ENCODE measurements at regions not wholly inside any gene's neighbourhood (a gene's known extent, or its start where the extent isn't known, plus 50 kb on each side); places are given as distances from the start of the nearest gene placed in this dataset.

DNA sequence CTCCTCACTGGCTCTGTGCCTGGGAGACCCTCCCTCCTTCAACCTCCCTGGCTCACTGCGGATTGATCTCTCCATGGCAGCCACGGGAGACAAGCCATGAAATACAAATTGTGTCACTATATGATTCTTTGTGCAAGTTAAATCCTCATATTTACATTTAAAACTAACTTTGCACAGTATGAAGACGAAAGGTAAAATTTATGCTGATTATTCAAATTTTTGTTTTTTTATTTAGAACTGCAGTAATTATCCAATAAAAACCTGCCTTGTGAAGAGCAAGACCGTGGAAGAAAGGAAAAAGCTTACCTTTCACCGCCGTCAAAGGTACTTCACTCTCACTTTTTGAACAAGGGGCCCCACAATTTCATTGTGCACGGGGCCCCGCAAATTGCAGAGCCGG is 436.9 kb downstream of the EIPR1 start (continued):
- TF ChIP-seq, protein P1, sequence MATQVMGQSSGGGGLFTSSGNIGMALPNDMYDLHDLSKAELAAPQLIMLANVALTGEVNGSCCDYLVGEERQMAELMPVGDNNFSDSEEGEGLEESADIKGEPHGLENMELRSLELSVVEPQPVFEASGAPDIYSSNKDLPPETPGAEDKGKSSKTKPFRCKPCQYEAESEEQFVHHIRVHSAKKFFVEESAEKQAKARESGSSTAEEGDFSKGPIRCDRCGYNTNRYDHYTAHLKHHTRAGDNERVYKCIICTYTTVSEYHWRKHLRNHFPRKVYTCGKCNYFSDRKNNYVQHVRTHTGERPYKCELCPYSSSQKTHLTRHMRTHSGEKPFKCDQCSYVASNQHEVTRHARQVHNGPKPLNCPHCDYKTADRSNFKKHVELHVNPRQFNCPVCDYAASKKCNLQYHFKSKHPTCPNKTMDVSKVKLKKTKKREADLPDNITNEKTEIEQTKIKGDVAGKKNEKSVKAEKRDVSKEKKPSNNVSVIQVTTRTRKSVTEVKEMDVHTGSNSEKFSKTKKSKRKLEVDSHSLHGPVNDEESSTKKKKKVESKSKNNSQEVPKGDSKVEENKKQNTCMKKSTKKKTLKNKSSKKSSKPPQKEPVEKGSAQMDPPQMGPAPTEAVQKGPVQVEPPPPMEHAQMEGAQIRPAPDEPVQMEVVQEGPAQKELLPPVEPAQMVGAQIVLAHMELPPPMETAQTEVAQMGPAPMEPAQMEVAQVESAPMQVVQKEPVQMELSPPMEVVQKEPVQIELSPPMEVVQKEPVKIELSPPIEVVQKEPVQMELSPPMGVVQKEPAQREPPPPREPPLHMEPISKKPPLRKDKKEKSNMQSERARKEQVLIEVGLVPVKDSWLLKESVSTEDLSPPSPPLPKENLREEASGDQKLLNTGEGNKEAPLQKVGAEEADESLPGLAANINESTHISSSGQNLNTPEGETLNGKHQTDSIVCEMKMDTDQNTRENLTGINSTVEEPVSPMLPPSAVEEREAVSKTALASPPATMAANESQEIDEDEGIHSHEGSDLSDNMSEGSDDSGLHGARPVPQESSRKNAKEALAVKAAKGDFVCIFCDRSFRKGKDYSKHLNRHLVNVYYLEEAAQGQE (IDR thresholded peaks at IDR 0.05; ENCODE audit: low read depth, low read length) = no peak
- no peak for TF ChIP-seq EP300 (IDR thresholded peaks at IDR 0.05; ENCODE audit: borderline replicate concordance in 1 of 2, low read depth in 1 of 2, low read length in 1 of 2)
- TF ChIP-seq FOXJ3 (CRISPR knock-in tag; IDR thresholded peaks at IDR 0.05) = no peak
- TF ChIP-seq RCOR1 (IDR thresholded peaks at IDR 0.05; ENCODE audit: low read length) = no peak

DNA sequence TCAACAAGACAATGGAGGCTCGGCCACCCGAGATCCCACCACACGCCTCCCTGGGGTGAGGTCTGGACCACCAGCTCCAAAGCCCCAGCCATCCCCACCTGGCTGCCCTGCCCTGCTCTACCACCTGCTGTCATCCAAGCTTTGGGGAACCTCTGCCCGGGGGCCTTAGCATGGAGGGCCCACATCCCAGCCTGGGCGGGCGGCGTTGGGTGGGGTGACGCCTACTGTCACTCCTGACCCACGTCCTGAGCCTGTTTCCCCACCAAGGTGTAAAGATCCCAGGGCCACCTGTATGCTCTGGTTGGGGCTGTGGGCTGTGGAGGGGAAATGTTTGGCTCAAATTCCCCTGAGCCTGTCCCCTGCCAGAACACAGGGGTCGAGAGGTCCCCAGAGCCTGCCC is 437.6 kb downstream of the EIPR1 start:
- no peaks in the 10 kb centered on the region for H3K9me2 ChIP-seq
- no peak overlapping the region for H2AFZ ChIP-seq (ENCODE audit: low read depth)
- peaks cover 0 to 23% of the 10 kb centered on the region in 2 experiments; a peak in 2 of 4 replicates for H3K4me1 ChIP-seq (ENCODE audit: control insufficient read depth in 1 of 2, insufficient read depth in 2 of 2, low read depth in 1 of 2, low read length in 1 of 2)
- WGBS (ENCODE audit: low lambda C conversion rate) = 58% methylated on average over 10 of the region's 10 CpGs
- H3K4me3 ChIP-seq (ENCODE audit: low read depth in 2 of 2, low read length in 1 of 2) = no peak overlapping the region
- ChIA-PET CTCF (no interaction called here), POLR2A (no interaction called here)
- H3K4me2 ChIP-seq = no peak overlapping the region
- H3K27me3 ChIP-seq (ENCODE audit: insufficient read depth) = no peaks in the 10 kb centered on the region
- no peaks in the 10 kb centered on the region for H3K9me3 ChIP-seq
- TF ChIP-seq, protein P2, sequence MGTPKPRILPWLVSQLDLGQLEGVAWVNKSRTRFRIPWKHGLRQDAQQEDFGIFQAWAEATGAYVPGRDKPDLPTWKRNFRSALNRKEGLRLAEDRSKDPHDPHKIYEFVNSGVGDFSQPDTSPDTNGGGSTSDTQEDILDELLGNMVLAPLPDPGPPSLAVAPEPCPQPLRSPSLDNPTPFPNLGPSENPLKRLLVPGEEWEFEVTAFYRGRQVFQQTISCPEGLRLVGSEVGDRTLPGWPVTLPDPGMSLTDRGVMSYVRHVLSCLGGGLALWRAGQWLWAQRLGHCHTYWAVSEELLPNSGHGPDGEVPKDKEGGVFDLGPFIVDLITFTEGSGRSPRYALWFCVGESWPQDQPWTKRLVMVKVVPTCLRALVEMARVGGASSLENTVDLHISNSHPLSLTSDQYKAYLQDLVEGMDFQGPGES (IDR thresholded peaks at IDR 0.05; ENCODE audit: low read depth, low read length) = no peak
- TF ChIP-seq, protein P3, sequence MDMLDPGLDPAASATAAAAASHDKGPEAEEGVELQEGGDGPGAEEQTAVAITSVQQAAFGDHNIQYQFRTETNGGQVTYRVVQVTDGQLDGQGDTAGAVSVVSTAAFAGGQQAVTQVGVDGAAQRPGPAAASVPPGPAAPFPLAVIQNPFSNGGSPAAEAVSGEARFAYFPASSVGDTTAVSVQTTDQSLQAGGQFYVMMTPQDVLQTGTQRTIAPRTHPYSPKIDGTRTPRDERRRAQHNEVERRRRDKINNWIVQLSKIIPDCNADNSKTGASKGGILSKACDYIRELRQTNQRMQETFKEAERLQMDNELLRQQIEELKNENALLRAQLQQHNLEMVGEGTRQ (IDR thresholded peaks at IDR 0.05; ENCODE audit: borderline replicate concordance, low read depth, low read length) = no peak
- TF ChIP-seq, protein P4, sequence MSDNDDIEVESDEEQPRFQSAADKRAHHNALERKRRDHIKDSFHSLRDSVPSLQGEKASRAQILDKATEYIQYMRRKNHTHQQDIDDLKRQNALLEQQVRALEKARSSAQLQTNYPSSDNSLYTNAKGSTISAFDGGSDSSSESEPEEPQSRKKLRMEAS (IDR thresholded peaks at IDR 0.05; ENCODE audit: low read depth) = no peak
- TF ChIP-seq FOSL2 (IDR thresholded peaks at IDR 0.05; ENCODE audit: borderline replicate concordance, low read depth) (no peak), ELF1 (IDR thresholded peaks at IDR 0.05) (no peak), EP300 (IDR thresholded peaks at IDR 0.05; ENCODE audit: borderline replicate concordance in 1 of 2, low read depth in 1 of 2, low read length in 1 of 2) (no peak), YY1 (IDR thresholded peaks at IDR 0.05; ENCODE audit: low read depth) (no peak), JUND (IDR thresholded peaks at IDR 0.05) (no peak), TAF1 (IDR thresholded peaks at IDR 0.05; ENCODE audit: borderline replicate concordance, low read depth, low read length) (no peak), FOXM1 (IDR thresholded peaks at IDR 0.05; ENCODE audit: low read depth) (no peak), SMC3 (IDR thresholded peaks at IDR 0.05; ENCODE audit: low read depth, low read length) (no peak), CHD2 (IDR thresholded peaks at IDR 0.05; ENCODE audit: low read length, partially characterized antibody) (no peak)
- H3K36me3 ChIP-seq (replicated peaks in 1 of 2; ENCODE audit: control insufficient read depth in 1 of 2, insufficient read depth in 2 of 2, low read length in 1 of 2) = no peaks in the 10 kb centered on the region
- H3K9ac ChIP-seq = no peak overlapping the region
- no peak overlapping the region for H3K27ac ChIP-seq (ENCODE audit: low read depth in 2 of 2, low read length in 1 of 2)
- no peaks in the 10 kb centered on the region for H3K79me2 ChIP-seq (ENCODE audit: insufficient read depth)
- H3F3A ChIP-seq (replicated peaks; ENCODE audit: insufficient read depth) = no peaks in the 10 kb centered on the region
- DNase-seq = no peak
- no peaks in the 10 kb centered on the region for H4K20me1 ChIP-seq (ENCODE audit: insufficient read depth)
